ENCODE measurements at regions not wholly inside any gene's neighbourhood (a gene's known extent, or its start where the extent isn't known, plus 50 kb on each side); places are given as distances from the start of the nearest gene placed in this dataset.

DNA sequence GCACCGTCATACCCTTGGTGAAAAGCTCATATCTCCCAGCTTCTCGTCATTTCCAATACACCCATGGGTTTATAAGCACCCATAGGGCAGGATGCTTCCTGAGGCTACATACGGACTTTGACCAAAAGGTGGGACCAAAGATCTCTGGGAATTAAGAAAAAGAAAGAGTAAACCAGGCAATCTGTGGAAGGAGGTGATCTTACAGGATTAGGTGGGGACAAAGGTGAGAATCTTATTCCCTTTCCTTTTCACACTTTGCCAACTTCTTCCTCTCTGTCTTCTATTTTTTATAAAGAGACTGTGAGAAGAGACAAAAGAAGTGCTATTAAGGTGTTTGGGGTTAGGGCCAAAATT, 172.0 kb downstream of the DLEU7 start:
- in situ Hi-C loops (cut with MboI; ENCODE audit: low pct_ligation_motif_present in 1 of 4, low pct_unique_long_range_greater_than_20kb in 1 of 4, low sequenced_read_pairs in 3 of 4) (no loop called here), intact Hi-C loops (cut with DNase I; ENCODE audit: low total_unique reads) (no loop called here)
- Histone ChIP-seq H3K4me1 (peaks cover 0 to 4% (median 0%) of the 10 kb centered on the region in 4 donors), H3K9me3 (no peaks in the 10 kb centered on the region), H3K27ac (no peak overlapping the region), H3K4me3 (no peak overlapping the region), H3K36me3 (no peaks in the 10 kb centered on the region), H3K27me3 (no peaks in the 10 kb centered on the region)
- TF ChIP-seq POLR2AphosphoS5 (IDR thresholded peaks at IDR 0.05) (no peak), CTCF (IDR thresholded peaks at IDR 0.05) (no peak), EP300 (IDR thresholded peaks at IDR 0.05; ENCODE audit: low read depth) (no peak), POLR2A (IDR thresholded peaks at IDR 0.05) (no peak)
- WGBS, 2 donors (ENCODE audit: low coverage in 1 of 2), result 76 to 81% methylated on average over 3 of the region's 3 CpGs
- no peak for DNase-seq

GRCh38 chr13:50672025-50672424, 171.5 kb downstream of the DLEU7 start:
- intact Hi-C loops (cut with DNase I; ENCODE audit: low total_unique reads) (no loop called here), in situ Hi-C loops (cut with MboI; ENCODE audit: low pct_ligation_motif_present in 1 of 4, low pct_unique_long_range_greater_than_20kb in 1 of 4, low sequenced_read_pairs in 3 of 4) (no loop called here)
- TF ChIP-seq CTCF (IDR thresholded peaks at IDR 0.05) (no peak), POLR2AphosphoS5 (IDR thresholded peaks at IDR 0.05) (no peak), POLR2A (IDR thresholded peaks at IDR 0.05) (no peak), EP300 (IDR thresholded peaks at IDR 0.05; ENCODE audit: low read depth) (no peak)
- peaks cover 0 to 4% (median 0%) of the 10 kb centered on the region in 4 donors for H3K4me1 ChIP-seq
- H3K27me3 ChIP-seq, result no peaks in the 10 kb centered on the region
- H3K4me3 ChIP-seq, result no peak overlapping the region
- DNase-seq, result no peak
- no peak overlapping the region for H3K27ac ChIP-seq
- no peaks in the 10 kb centered on the region for H3K36me3 ChIP-seq
- H3K9me3 ChIP-seq, result no peaks in the 10 kb centered on the region

GRCh38 chr13:50675651-50676050, 167.8 kb downstream of the DLEU7 start:
- Histone ChIP-seq H3K9me3 (no peaks in the 10 kb centered on the region), H3K27me3 (no peaks in the 10 kb centered on the region), H3K27ac (no peak overlapping the region), H3K36me3 (no peaks in the 10 kb centered on the region), H3K4me1 (peaks cover 0 to 4% (median 0%) of the 10 kb centered on the region in 4 donors), H3K4me3 (no peak overlapping the region)
- intact Hi-C loops (cut with DNase I; ENCODE audit: low total_unique reads), result no loop called here
- 76 to 81% methylated on average over 2 to 4 of the region's 4 CpGs for WGBS, 2 donors (ENCODE audit: low coverage in 1 of 2)
- DNase-seq, result no peak
- TF ChIP-seq EP300 (IDR thresholded peaks at IDR 0.05; ENCODE audit: low read depth), result no peak
- no peak for TF ChIP-seq POLR2AphosphoS5 (IDR thresholded peaks at IDR 0.05)
- TF ChIP-seq POLR2A (IDR thresholded peaks at IDR 0.05), result no peak
- no peak for TF ChIP-seq CTCF (IDR thresholded peaks at IDR 0.05)
- in situ Hi-C loops (cut with MboI; ENCODE audit: low pct_ligation_motif_present in 1 of 4, low pct_unique_long_range_greater_than_20kb in 1 of 4, low sequenced_read_pairs in 3 of 4), result no loop called here

- Histone ChIP-seq H3K9me3 (no peaks in the 10 kb centered on the region), H3K27ac (no peak overlapping the region), H3K36me3 (no peaks in the 10 kb centered on the region), H3K27me3 (no peaks in the 10 kb centered on the region), H3K4me3 (no peak overlapping the region), H3K4me1 (peaks cover 0 to 4% (median 0%) of the 10 kb centered on the region in 4 donors)
- in situ Hi-C loops (cut with MboI; ENCODE audit: low pct_ligation_motif_present in 1 of 4, low pct_unique_long_range_greater_than_20kb in 1 of 4, low sequenced_read_pairs in 3 of 4), result no loop called here
- TF ChIP-seq POLR2A (IDR thresholded peaks at IDR 0.05), result no peak
- no peak for TF ChIP-seq CTCF (IDR thresholded peaks at IDR 0.05)
- TF ChIP-seq POLR2AphosphoS5 (IDR thresholded peaks at IDR 0.05), result no peak
- TF ChIP-seq EP300 (IDR thresholded peaks at IDR 0.05; ENCODE audit: low read depth), result no peak
- WGBS, 2 donors (ENCODE audit: low coverage in 1 of 2), result 73 to 92% methylated on average over 1 of the region's 1 CpG
- no peak for DNase-seq
- intact Hi-C loops (cut with DNase I; ENCODE audit: low total_unique reads), result no loop called here
Measured at GRCh38 chr13:50676602-50677001, 166.9 kb downstream of the DLEU7 start.

All from transverse colon (tissue), 4 donors.